ENCODE measurements at regions not wholly inside any gene's neighbourhood (a gene's known extent, or its start where the extent isn't known, plus 50 kb on each side); places are given as distances from the start of the nearest gene placed in this dataset.

GRCh38 chr10:28445516-28445915 lies 87.4 kb upstream of the WAC start:
- no peak overlapping the region for H3K4me3 ChIP-seq (ENCODE audit: low read length, poor library complexity, severe bottlenecking)
- no peaks in the 10 kb centered on the region for H3K27me3 ChIP-seq (ENCODE audit: insufficient read depth, low read length, poor library complexity, severe bottlenecking)
- H3K4me2 ChIP-seq (ENCODE audit: low read depth, low read length, poor library complexity, severe bottlenecking): no peak overlapping the region
- no peaks in the 10 kb centered on the region for H3K4me1 ChIP-seq (ENCODE audit: insufficient read depth, low read length, poor library complexity, severe bottlenecking)
- no peaks in the 10 kb centered on the region for H3K36me3 ChIP-seq (ENCODE audit: insufficient read depth, low read length)
- H3F3A ChIP-seq (ENCODE audit: low read depth): no peaks in the 10 kb centered on the region
- H4K20me1 ChIP-seq (ENCODE audit: insufficient read depth, low read length, poor library complexity, severe bottlenecking): no peaks in the 10 kb centered on the region
- H3K9me2 ChIP-seq (replicated peaks; ENCODE audit: low read depth, low read length): no peaks in the 10 kb centered on the region
- H3K79me2 ChIP-seq (ENCODE audit: insufficient read depth, low read length): no peaks in the 10 kb centered on the region
- H3K9me3 ChIP-seq (ENCODE audit: insufficient read depth, low read depth, low read length): no peaks in the 10 kb centered on the region
- no peak overlapping the region for H3K9ac ChIP-seq (ENCODE audit: low read depth, low read length, poor library complexity, severe bottlenecking)
- no peak overlapping the region for H2AFZ ChIP-seq (ENCODE audit: low read length)
- no peak for TF ChIP-seq EZH2phosphoT487 (IDR thresholded peaks at IDR 0.05; ENCODE audit: borderline replicate concordance)
- no peak for TF ChIP-seq CTCF (conservative IDR thresholded peaks at IDR 0.05; ENCODE audit: low read length)

GRCh38 chr10:28449382-28449781 lies 83.5 kb upstream of the WAC start:
- Histone ChIP-seq H3K4me3 (ENCODE audit: low read length, poor library complexity, severe bottlenecking) (no peak overlapping the region), H2AFZ (ENCODE audit: low read length) (no peak overlapping the region), H3K4me2 (ENCODE audit: low read depth, low read length, poor library complexity, severe bottlenecking) (no peak overlapping the region), H3K4me1 (ENCODE audit: insufficient read depth, low read length, poor library complexity, severe bottlenecking) (no peaks in the 10 kb centered on the region), H3K36me3 (ENCODE audit: insufficient read depth, low read length) (no peaks in the 10 kb centered on the region), H3K9ac (ENCODE audit: low read depth, low read length, poor library complexity, severe bottlenecking) (no peak overlapping the region), H3F3A (ENCODE audit: low read depth) (no peaks in the 10 kb centered on the region), H3K9me2 (replicated peaks; ENCODE audit: low read depth, low read length) (no peaks in the 10 kb centered on the region), H3K27me3 (ENCODE audit: insufficient read depth, low read length, poor library complexity, severe bottlenecking) (no peaks in the 10 kb centered on the region), H3K9me3 (ENCODE audit: insufficient read depth, low read depth, low read length) (no peaks in the 10 kb centered on the region), H4K20me1 (ENCODE audit: insufficient read depth, low read length, poor library complexity, severe bottlenecking) (no peaks in the 10 kb centered on the region), H3K79me2 (ENCODE audit: insufficient read depth, low read length) (no peaks in the 10 kb centered on the region)
- TF ChIP-seq EZH2phosphoT487 (IDR thresholded peaks at IDR 0.05; ENCODE audit: borderline replicate concordance) (no peak), CTCF (conservative IDR thresholded peaks at IDR 0.05; ENCODE audit: low read length) (no peak)

- no peak overlapping the region for H3K9ac ChIP-seq (ENCODE audit: low read depth, low read length, poor library complexity, severe bottlenecking)
- no peaks in the 10 kb centered on the region for H3K9me2 ChIP-seq (replicated peaks; ENCODE audit: low read depth, low read length)
- no peak for TF ChIP-seq EZH2phosphoT487 (IDR thresholded peaks at IDR 0.05; ENCODE audit: borderline replicate concordance)
- no peak for TF ChIP-seq CTCF (conservative IDR thresholded peaks at IDR 0.05; ENCODE audit: low read length)
- no peak overlapping the region for H3K4me2 ChIP-seq (ENCODE audit: low read depth, low read length, poor library complexity, severe bottlenecking)
- H3K79me2 ChIP-seq (ENCODE audit: insufficient read depth, low read length): no peaks in the 10 kb centered on the region
- no peaks in the 10 kb centered on the region for H3F3A ChIP-seq (ENCODE audit: low read depth)
- H3K36me3 ChIP-seq (ENCODE audit: insufficient read depth, low read length): no peaks in the 10 kb centered on the region
- H3K9me3 ChIP-seq (ENCODE audit: insufficient read depth, low read depth, low read length): no peaks in the 10 kb centered on the region
- no peak overlapping the region for H3K4me3 ChIP-seq (ENCODE audit: low read length, poor library complexity, severe bottlenecking)
- no peaks in the 10 kb centered on the region for H3K27me3 ChIP-seq (ENCODE audit: insufficient read depth, low read length, poor library complexity, severe bottlenecking)
- no peak overlapping the region for H2AFZ ChIP-seq (ENCODE audit: low read length)
- H3K4me1 ChIP-seq (ENCODE audit: insufficient read depth, low read length, poor library complexity, severe bottlenecking): no peaks in the 10 kb centered on the region
- H4K20me1 ChIP-seq (ENCODE audit: insufficient read depth, low read length, poor library complexity, severe bottlenecking): no peaks in the 10 kb centered on the region
Observed at GRCh38 chr10:28449926-28450325, 83.0 kb upstream of the WAC start.

Data from Loucy (cell line).